ENCODE measurements at regions not wholly inside any gene's neighbourhood (a gene's known extent, or its start where the extent isn't known, plus 50 kb on each side); places are given as distances from the start of the nearest gene placed in this dataset.

GRCh38 chr5:147063943-147064342 lies 170.9 kb upstream of the STK32A start:
- no peak overlapping the region for H3K4me3 ChIP-seq (ENCODE audit: insufficient read depth, low read depth, low read length)
- H2AFZ ChIP-seq (ENCODE audit: low read depth, low read length): no peak overlapping the region
- TF ChIP-seq CTCF (IDR thresholded peaks at IDR 0.05; ENCODE audit: insufficient read depth, low read depth, low read length) (no peak), EZH2 (IDR thresholded peaks at IDR 0.05; ENCODE audit: insufficient read depth, low read length) (no peak)
- no peak overlapping the region for H3K4me2 ChIP-seq (ENCODE audit: low read length)
- H3K9ac ChIP-seq (ENCODE audit: low read length): no peak overlapping the region
- no peaks in the 10 kb centered on the region for H3K36me3 ChIP-seq (ENCODE audit: insufficient read depth, low read length)
- no peaks in the 10 kb centered on the region for H3K79me2 ChIP-seq (ENCODE audit: insufficient read depth, low read length)
- H3K27me3 Mint-ChIP-seq (ENCODE audit: low read depth, unreplicated experiment): peaks cover 2% of the 10 kb centered on the region
- H3K27ac ChIP-seq (ENCODE audit: low read depth, low read length): no peak overlapping the region
- H4K20me1 ChIP-seq (ENCODE audit: insufficient read depth, low read length): no peaks in the 10 kb centered on the region
- FAIRE-seq (no peak), DNase-seq (ENCODE audit: low read depth) (no peak)
- H3K9me3 Mint-ChIP-seq (ENCODE audit: unreplicated experiment): no peaks in the 10 kb centered on the region
- H3K27ac Mint-ChIP-seq (ENCODE audit: unreplicated experiment): no peak overlapping the region
- H3K4me3 Mint-ChIP-seq (ENCODE audit: unreplicated experiment): no peak overlapping the region
- H3K27me3 ChIP-seq (ENCODE audit: insufficient read depth, low read length): no peaks in the 10 kb centered on the region
- H3K4me1 Mint-ChIP-seq (ENCODE audit: low read depth, unreplicated experiment): peaks cover 15% of the 10 kb centered on the region
- H3K36me3 Mint-ChIP-seq (ENCODE audit: low read depth, unreplicated experiment): no peaks in the 10 kb centered on the region
- no peaks in the 10 kb centered on the region for H3K4me1 ChIP-seq (ENCODE audit: insufficient read depth, low read length)
- H3K9me3 ChIP-seq (ENCODE audit: insufficient read depth, low read depth, low read length): no peaks in the 10 kb centered on the region

GRCh38 chr5:147065071-147065470 lies 169.8 kb upstream of the STK32A start:
- Mint-ChIP-seq H3K27me3 (ENCODE audit: low read depth, unreplicated experiment) (no peaks in the 10 kb centered on the region), H3K4me3 (ENCODE audit: unreplicated experiment) (no peak overlapping the region), H3K36me3 (ENCODE audit: low read depth, unreplicated experiment) (no peaks in the 10 kb centered on the region), H3K9me3 (ENCODE audit: unreplicated experiment) (no peaks in the 10 kb centered on the region), H3K4me1 (ENCODE audit: low read depth, unreplicated experiment) (peaks cover 15% of the 10 kb centered on the region), H3K27ac (ENCODE audit: unreplicated experiment) (no peak overlapping the region)
- Histone ChIP-seq H3K4me2 (ENCODE audit: low read length) (no peak overlapping the region), H2AFZ (ENCODE audit: low read depth, low read length) (no peak overlapping the region), H3K27me3 (ENCODE audit: insufficient read depth, low read length) (no peaks in the 10 kb centered on the region), H3K27ac (ENCODE audit: low read depth, low read length) (no peak overlapping the region), H3K36me3 (ENCODE audit: insufficient read depth, low read length) (no peaks in the 10 kb centered on the region), H3K4me3 (ENCODE audit: insufficient read depth, low read depth, low read length) (no peak overlapping the region), H3K9me3 (ENCODE audit: insufficient read depth, low read depth, low read length) (no peaks in the 10 kb centered on the region), H3K79me2 (ENCODE audit: insufficient read depth, low read length) (no peaks in the 10 kb centered on the region), H4K20me1 (ENCODE audit: insufficient read depth, low read length) (no peaks in the 10 kb centered on the region), H3K9ac (ENCODE audit: low read length) (no peak overlapping the region), H3K4me1 (ENCODE audit: insufficient read depth, low read length) (no peaks in the 10 kb centered on the region)
- no peak for FAIRE-seq
- TF ChIP-seq CTCF (IDR thresholded peaks at IDR 0.05; ENCODE audit: insufficient read depth, low read depth, low read length) (no peak), EZH2 (IDR thresholded peaks at IDR 0.05; ENCODE audit: insufficient read depth, low read length) (no peak)
- no peak for DNase-seq (ENCODE audit: low read depth)

GRCh38 chr5:147068998-147069397 lies 165.8 kb upstream of the STK32A start:
- no peaks in the 10 kb centered on the region for H4K20me1 ChIP-seq (ENCODE audit: insufficient read depth, low read length)
- peaks cover 6% of the 10 kb centered on the region for H3K4me1 Mint-ChIP-seq (ENCODE audit: low read depth, unreplicated experiment)
- H3K4me1 ChIP-seq (ENCODE audit: insufficient read depth, low read length): no peaks in the 10 kb centered on the region
- no peak overlapping the region for H3K4me3 Mint-ChIP-seq (ENCODE audit: unreplicated experiment)
- no peaks in the 10 kb centered on the region for H3K36me3 ChIP-seq (ENCODE audit: insufficient read depth, low read length)
- no peak overlapping the region for H3K27ac Mint-ChIP-seq (ENCODE audit: unreplicated experiment)
- H3K9me3 ChIP-seq (ENCODE audit: insufficient read depth, low read depth, low read length): no peaks in the 10 kb centered on the region
- no peak overlapping the region for H3K4me2 ChIP-seq (ENCODE audit: low read length)
- no peaks in the 10 kb centered on the region for H3K36me3 Mint-ChIP-seq (ENCODE audit: low read depth, unreplicated experiment)
- TF ChIP-seq EZH2 (IDR thresholded peaks at IDR 0.05; ENCODE audit: insufficient read depth, low read length) (no peak), CTCF (IDR thresholded peaks at IDR 0.05; ENCODE audit: insufficient read depth, low read depth, low read length) (no peak)
- H3K27me3 ChIP-seq (ENCODE audit: insufficient read depth, low read length): no peaks in the 10 kb centered on the region
- no peak overlapping the region for H3K9ac ChIP-seq (ENCODE audit: low read length)
- no peak overlapping the region for H3K4me3 ChIP-seq (ENCODE audit: insufficient read depth, low read depth, low read length)
- FAIRE-seq (no peak), DNase-seq (ENCODE audit: low read depth) (no peak)
- H3K27me3 Mint-ChIP-seq (ENCODE audit: low read depth, unreplicated experiment): no peaks in the 10 kb centered on the region
- no peak overlapping the region for H2AFZ ChIP-seq (ENCODE audit: low read depth, low read length)
- no peaks in the 10 kb centered on the region for H3K9me3 Mint-ChIP-seq (ENCODE audit: unreplicated experiment)
- no peak overlapping the region for H3K27ac ChIP-seq (ENCODE audit: low read depth, low read length)
- H3K79me2 ChIP-seq (ENCODE audit: insufficient read depth, low read length): no peaks in the 10 kb centered on the region

Data from astrocyte (in vitro differentiated cells and primary cell).